ENCODE measurements at regions not wholly inside any gene's neighbourhood (a gene's known extent, or its start where the extent isn't known, plus 50 kb on each side); places are given as distances from the start of the nearest gene placed in this dataset.

- no peaks in the 10 kb centered on the region for H3K9me3 ChIP-seq
- no peak overlapping the region for H3K4me3 ChIP-seq (ENCODE audit: low read depth in 2 of 2, low read length in 1 of 2)
- no peak overlapping the region for H3K4me2 ChIP-seq
- CTCF ChIA-PET: no interaction called here
- no peaks in the 10 kb centered on the region for H4K20me1 ChIP-seq (ENCODE audit: insufficient read depth)
- 60% methylated on average over 16 of the region's 28 CpGs for WGBS (ENCODE audit: low lambda C conversion rate)
- DNase-seq: no peak
- H3K27me3 ChIP-seq (ENCODE audit: insufficient read depth): no peaks in the 10 kb centered on the region
- H3K27ac ChIP-seq (ENCODE audit: low read depth in 2 of 2, low read length in 1 of 2): no peak overlapping the region
- TF ChIP-seq MEF2A (IDR thresholded peaks at IDR 0.05; ENCODE audit: borderline replicate concordance, low read depth): no peak
- TF ChIP-seq TEAD4 (IDR thresholded peaks at IDR 0.05; ENCODE audit: borderline replicate concordance, insufficient read depth): no peak
- no peak for TF ChIP-seq POLR2AphosphoS5 (IDR thresholded peaks at IDR 0.05; ENCODE audit: low read depth, low read length)
- no peak for TF ChIP-seq ZBTB33 (IDR thresholded peaks at IDR 0.05; ENCODE audit: borderline replicate concordance, low read depth)
- no peak for TF ChIP-seq FOSL2 (IDR thresholded peaks at IDR 0.05; ENCODE audit: borderline replicate concordance, low read depth)
- TF ChIP-seq, protein P1, sequence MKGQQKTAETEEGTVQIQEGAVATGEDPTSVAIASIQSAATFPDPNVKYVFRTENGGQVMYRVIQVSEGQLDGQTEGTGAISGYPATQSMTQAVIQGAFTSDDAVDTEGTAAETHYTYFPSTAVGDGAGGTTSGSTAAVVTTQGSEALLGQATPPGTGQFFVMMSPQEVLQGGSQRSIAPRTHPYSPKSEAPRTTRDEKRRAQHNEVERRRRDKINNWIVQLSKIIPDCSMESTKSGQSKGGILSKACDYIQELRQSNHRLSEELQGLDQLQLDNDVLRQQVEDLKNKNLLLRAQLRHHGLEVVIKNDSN (IDR thresholded peaks at IDR 0.05; ENCODE audit: borderline replicate concordance, low read depth): no peak
- TF ChIP-seq GABPA (IDR thresholded peaks at IDR 0.05; ENCODE audit: low read depth): no peak
- no peak for TF ChIP-seq JUND (IDR thresholded peaks at IDR 0.05)
- TF ChIP-seq IRF3 (IDR thresholded peaks at IDR 0.05; ENCODE audit: low read depth, low read length): no peak
- no peak for TF ChIP-seq FOXM1 (IDR thresholded peaks at IDR 0.05; ENCODE audit: low read depth)
- no peak for TF ChIP-seq SIN3A (IDR thresholded peaks at IDR 0.05; ENCODE audit: borderline replicate concordance, low read depth, low read length)
- TF ChIP-seq MAX (IDR thresholded peaks at IDR 0.05; ENCODE audit: low read depth): no peak
- TF ChIP-seq EZH2phosphoT487 (IDR thresholded peaks at IDR 0.05; ENCODE audit: borderline replicate concordance, low read depth): no peak
- TF ChIP-seq ELF1 (IDR thresholded peaks at IDR 0.05): no peak
- POLR2A ChIA-PET: no interaction called here
- H3K9me2 ChIP-seq: no peaks in the 10 kb centered on the region
- no peaks in the 10 kb centered on the region for H3F3A ChIP-seq (replicated peaks; ENCODE audit: insufficient read depth)
- H3K4me1 ChIP-seq (ENCODE audit: control insufficient read depth in 1 of 2, insufficient read depth in 2 of 2, low read depth in 1 of 2, low read length in 1 of 2): no peaks in the 10 kb centered on the region
- no peak overlapping the region for H2AFZ ChIP-seq (ENCODE audit: low read depth)
- H3K36me3 ChIP-seq (replicated peaks in 1 of 2; ENCODE audit: control insufficient read depth in 1 of 2, insufficient read depth in 2 of 2, low read length in 1 of 2): no peaks in the 10 kb centered on the region
- no peak overlapping the region for H3K9ac ChIP-seq
- no peaks in the 10 kb centered on the region for H3K79me2 ChIP-seq (ENCODE audit: insufficient read depth)
Observed at GRCh38 chr13:111844222-111844671, 222.7 kb upstream of the SOX1 start.

- DNase-seq: no peak
- Histone ChIP-seq H3K4me2 (no peak overlapping the region), H2AFZ (ENCODE audit: low read depth) (no peak overlapping the region), H3K27me3 (ENCODE audit: insufficient read depth) (no peaks in the 10 kb centered on the region), H3K27ac (ENCODE audit: low read depth in 2 of 2, low read length in 1 of 2) (no peak overlapping the region), H3K36me3 (replicated peaks in 1 of 2; ENCODE audit: control insufficient read depth in 1 of 2, insufficient read depth in 2 of 2, low read length in 1 of 2) (no peaks in the 10 kb centered on the region), H3K9me2 (no peaks in the 10 kb centered on the region), H3K4me3 (ENCODE audit: low read depth in 2 of 2, low read length in 1 of 2) (no peak overlapping the region), H3K9me3 (no peaks in the 10 kb centered on the region), H3K9ac (no peak overlapping the region), H3F3A (replicated peaks; ENCODE audit: insufficient read depth) (no peaks in the 10 kb centered on the region), H4K20me1 (ENCODE audit: insufficient read depth) (no peaks in the 10 kb centered on the region), H3K79me2 (ENCODE audit: insufficient read depth) (no peaks in the 10 kb centered on the region), H3K4me1 (ENCODE audit: control insufficient read depth in 1 of 2, insufficient read depth in 2 of 2, low read depth in 1 of 2, low read length in 1 of 2) (no peaks in the 10 kb centered on the region)
- ChIA-PET POLR2A (no interaction called here), CTCF (no interaction called here)
- no peak for TF ChIP-seq SMC3 (IDR thresholded peaks at IDR 0.05; ENCODE audit: low read depth, low read length)
- no peak for TF ChIP-seq GATA2 (CRISPR knock-in tag; IDR thresholded peaks at IDR 0.05)
- no peak for TF ChIP-seq MXI1 (IDR thresholded peaks at IDR 0.05; ENCODE audit: low read depth, low read length)
- no peak for TF ChIP-seq RAD21 (IDR thresholded peaks at IDR 0.05; ENCODE audit: low read length)
- TF ChIP-seq YY1 (IDR thresholded peaks at IDR 0.05; ENCODE audit: low read depth): no peak
- no peak for TF ChIP-seq SIN3A (IDR thresholded peaks at IDR 0.05; ENCODE audit: borderline replicate concordance, low read depth, low read length)
- 10% methylated on average over 5 of the region's 20 CpGs for WGBS (ENCODE audit: low lambda C conversion rate)
Observed at GRCh38 chr13:111844682-111845081, 222.3 kb upstream of the SOX1 start.

Data from SK-N-SH (cell line).